ENCODE measurements at regions not wholly inside any gene's neighbourhood (a gene's known extent, or its start where the extent isn't known, plus 50 kb on each side); places are given as distances from the start of the nearest gene placed in this dataset.

DNA sequence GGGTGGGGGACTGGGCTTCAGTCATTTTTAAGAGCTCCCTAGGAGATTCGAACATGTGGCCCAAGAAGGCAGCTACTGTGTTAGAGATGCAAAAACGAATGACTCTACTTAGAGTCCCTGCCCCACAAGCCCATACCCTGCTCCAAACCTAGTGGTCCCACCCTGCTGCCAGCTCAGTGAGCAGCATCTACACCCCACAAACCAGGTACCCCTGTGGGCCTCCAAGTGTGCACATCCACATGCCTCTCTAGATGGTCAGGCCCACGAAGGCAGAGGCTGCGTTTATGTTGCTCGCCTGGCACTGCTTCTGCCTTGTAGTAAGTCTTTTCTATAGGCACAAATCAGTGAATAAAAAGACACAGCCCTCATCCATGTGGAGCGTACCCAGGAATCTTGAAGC lies 112.6 kb downstream of the PDCL3 start:
- TF ChIP-seq CTCF (IDR thresholded peaks at IDR 0.05; ENCODE audit: low read depth, low read length, missing input control) (no peak), EGR1 (IDR thresholded peaks at IDR 0.05; ENCODE audit: low read depth in 2 of 2) (no peak), TAF1 (conservative IDR thresholded peaks at IDR 0.05) (no peak)
- TF ChIP-seq, protein P1, sequence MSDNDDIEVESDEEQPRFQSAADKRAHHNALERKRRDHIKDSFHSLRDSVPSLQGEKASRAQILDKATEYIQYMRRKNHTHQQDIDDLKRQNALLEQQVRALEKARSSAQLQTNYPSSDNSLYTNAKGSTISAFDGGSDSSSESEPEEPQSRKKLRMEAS (IDR thresholded peaks at IDR 0.05) = no peak
